ENCODE measurements at regions not wholly inside any gene's neighbourhood (a gene's known extent, or its start where the extent isn't known, plus 50 kb on each side); places are given as distances from the start of the nearest gene placed in this dataset.
"Not testable (repeated sequence)": the region's sequence is repeated elsewhere in the genome, so short reads cannot be mapped to it uniquely, and the experiment has no call there.

DNA sequence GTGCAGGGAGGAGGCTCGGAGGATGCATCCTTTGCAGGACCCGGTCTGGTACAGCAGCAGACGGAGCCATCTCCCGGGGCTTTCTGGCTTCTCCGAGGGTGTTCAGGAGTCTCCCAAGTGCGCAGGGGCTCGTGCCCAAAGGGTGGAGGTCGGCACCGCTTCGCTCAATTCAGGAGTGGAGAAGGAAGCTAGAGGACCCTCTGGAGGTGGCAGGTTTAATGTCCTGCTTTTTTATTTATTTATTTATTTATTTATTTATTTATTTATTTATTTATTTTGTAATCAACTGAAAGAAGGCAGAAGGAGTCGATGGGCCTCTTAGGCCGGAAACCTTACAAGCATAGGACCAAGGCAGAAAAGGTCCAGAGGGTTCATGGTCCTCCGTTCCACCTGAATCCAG lies 286.4 kb upstream of the AGTR2 start:
- TF ChIP-seq, protein P1, sequence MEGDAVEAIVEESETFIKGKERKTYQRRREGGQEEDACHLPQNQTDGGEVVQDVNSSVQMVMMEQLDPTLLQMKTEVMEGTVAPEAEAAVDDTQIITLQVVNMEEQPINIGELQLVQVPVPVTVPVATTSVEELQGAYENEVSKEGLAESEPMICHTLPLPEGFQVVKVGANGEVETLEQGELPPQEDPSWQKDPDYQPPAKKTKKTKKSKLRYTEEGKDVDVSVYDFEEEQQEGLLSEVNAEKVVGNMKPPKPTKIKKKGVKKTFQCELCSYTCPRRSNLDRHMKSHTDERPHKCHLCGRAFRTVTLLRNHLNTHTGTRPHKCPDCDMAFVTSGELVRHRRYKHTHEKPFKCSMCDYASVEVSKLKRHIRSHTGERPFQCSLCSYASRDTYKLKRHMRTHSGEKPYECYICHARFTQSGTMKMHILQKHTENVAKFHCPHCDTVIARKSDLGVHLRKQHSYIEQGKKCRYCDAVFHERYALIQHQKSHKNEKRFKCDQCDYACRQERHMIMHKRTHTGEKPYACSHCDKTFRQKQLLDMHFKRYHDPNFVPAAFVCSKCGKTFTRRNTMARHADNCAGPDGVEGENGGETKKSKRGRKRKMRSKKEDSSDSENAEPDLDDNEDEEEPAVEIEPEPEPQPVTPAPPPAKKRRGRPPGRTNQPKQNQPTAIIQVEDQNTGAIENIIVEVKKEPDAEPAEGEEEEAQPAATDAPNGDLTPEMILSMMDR (IDR thresholded peaks at IDR 0.05) = not testable (repeated sequence)
- not testable (repeated sequence) for TF ChIP-seq ZFX (IDR thresholded peaks at IDR 0.05; ENCODE audit: borderline replicate concordance)

Data from 22Rv1 (cell line).